HepG2 (cell line): ENCODE measurements at regions not wholly inside any gene's neighbourhood (a gene's known extent, or its start where the extent isn't known, plus 50 kb on each side); places are given as distances from the start of the nearest gene placed in this dataset.

Experiments
- ATAC-seq: fragments of 200-7000 bp; cut with Tn5 transposase; 3 replicates; pipeline ENCODE4 v1.9.1; 2020; ENCODE audit warnings: mild to moderate bottlenecking, moderate library complexity
- BruUV-seq: library from RNA; stranded (reverse); fragments of 400-500 nt; replicated peaks from 2 replicates; lab custom pipeline; 2021; lab: Mats Ljungman, UMichigan
- CTCF ChIA-PET: fragments of 300-600 bp; formaldehyde crosslinking; extraction: SDS; loops from one replicate; lab custom pipeline; 2021; ENCODE audit warnings: low total read pairs, inconsistent platforms, low intra/inter-chr PET ratio; lab: Yijun Ruan, JAX
- POLR2A ChIA-PET: fragments of 350-600 bp; sonication (Branson Sonifier 250); formaldehyde crosslinking; loops from one replicate; lab custom pipeline; 2020; ENCODE audit warnings: antibody characterized with exemption, inconsistent platforms; lab: Yijun Ruan, JAX
- DNase-seq: peaks from one replicate; pipeline ENCODE4 v3.0.0-alpha.2; 2015; ENCODE audit warnings: low spot score
- FAIRE-seq: peaks from 3 replicates; lab custom pipeline; 2011; peaks lifted over from hg19 to GRCh38; lab: Jason Lieb, UNC
- H2AFZ ChIP-seq: one replicate; pipeline ENCODE4 v1.6.1; 2011; ENCODE audit warnings: low read length, inconsistent platforms
- H3K27ac ChIP-seq: fragments of 300-600 bp; 3 replicates; pipeline ENCODE4 v1.8.0; 2011; ENCODE audit warnings: mixed run types, mild to moderate bottlenecking, mixed read lengths, low read length, inconsistent platforms; ENCODE audit not compliant: insufficient read depth; ENCODE audit errors: extremely low read length
- H3K27me3 ChIP-seq, 2 experiments: fragments of 200-600 bp in 1 of 2; 2 replicates in 1 of 2; 3 replicates in 1 of 2; pipeline versions ENCODE4 v1.6.0 to v1.8.0; 2011; ENCODE audit warnings: low read length in 2 of 2, mild to moderate bottlenecking in 2 of 2, moderate library complexity in 2 of 2, inconsistent platforms in 1 of 2; ENCODE audit not compliant: insufficient read depth in 2 of 2, control insufficient read depth in 1 of 2
- H3K36me3 ChIP-seq, 2 experiments: fragments of 200-600 bp in 1 of 2; replicated peaks in 1 of 2; 2 replicates in 1 of 2; 3 replicates in 1 of 2; pipeline versions ENCODE4 v1.5.1 to v1.8.0; 2011; ENCODE audit warnings: low read length in 2 of 2, inconsistent platforms in 1 of 2; ENCODE audit not compliant: insufficient read depth in 2 of 2, control insufficient read depth in 1 of 2
- H3K4me1 ChIP-seq: 2 replicates; pipeline ENCODE4 v1.5.1; 2012; ENCODE audit warnings: low read length, inconsistent platforms; ENCODE audit not compliant: insufficient read depth
- H3K4me2 ChIP-seq: 2 replicates; pipeline ENCODE4 v1.6.0; 2011; ENCODE audit warnings: low read depth, low read length, inconsistent platforms
- H3K4me3 ChIP-seq, 3 experiments: fragments of 200-600 bp in 1 of 3; sonication (generic), shearing (Covaris generic) in 1 of 3; replicated peaks in 1 of 3; 2 replicates each; pipeline ENCODE4 v1.5.1; 2011 to 2016; ENCODE audit warnings: low read length in 3 of 3, inconsistent platforms in 2 of 3, low read depth in 2 of 3, mild to moderate bottlenecking in 2 of 3, control low read depth in 1 of 3, mixed read lengths in 1 of 3; ENCODE audit not compliant: insufficient read depth in 1 of 3
- H3K79me2 ChIP-seq: one replicate; pipeline ENCODE4 v1.6.1; 2011; ENCODE audit warnings: low read length, inconsistent platforms; ENCODE audit not compliant: insufficient read depth
- H3K9ac ChIP-seq: 2 replicates; pipeline ENCODE4 v1.6.0; 2011; ENCODE audit warnings: mild to moderate bottlenecking, low read depth, low read length, inconsistent platforms; ENCODE audit not compliant: insufficient read depth
- H3K9me3 ChIP-seq: 2 replicates; pipeline ENCODE4 v1.5.1; 2012; ENCODE audit warnings: mild to moderate bottlenecking, low read length
- H4K20me1 ChIP-seq: 2 replicates; pipeline ENCODE4 v1.6.0; 2011; ENCODE audit warnings: inconsistent platforms, mild to moderate bottlenecking, low read length, moderate library complexity; ENCODE audit not compliant: insufficient read depth
- CHCHD3 ChIP-seq: sonication (generic); formaldehyde crosslinking; IDR thresholded peaks from 2 replicates; pipeline ENCODE4 v1.8.0; 2022; ENCODE audit warnings: mild to moderate bottlenecking, missing genetic modification reagents, moderate library complexity
- FOSL2 ChIP-seq: sonication (generic); formaldehyde crosslinking; IDR thresholded peaks from 2 replicates; pipeline ENCODE4 v1.4.0; 2020; ENCODE audit warnings: missing genetic modification reagents
- FOXA1 ChIP-seq, 2 experiments: fragments of 450-650 bp in 1 of 2; sonication (generic) in 1 of 2; formaldehyde crosslinking in 1 of 2; IDR thresholded peaks; 2 replicates each; pipeline versions ENCODE4 v1.4.0 to v1.6.1; 2016 to 2020; ENCODE audit warnings: missing genetic modification reagents in 1 of 2
- HCFC1 ChIP-seq: fragments of 150-350 bp; IDR thresholded peaks from 2 replicates; pipeline ENCODE4 v1.6.1; 2014; ENCODE audit warnings: low read depth, low read length
- HHEX ChIP-seq: IDR thresholded peaks from 2 replicates; pipeline ENCODE4 v1.6.1; 2016; ENCODE audit warnings: control low read depth
- ZMYM2 ChIP-seq: sonication (generic); formaldehyde crosslinking; IDR thresholded peaks from 2 replicates; pipeline ENCODE4 v1.8.0; 2022; ENCODE audit warnings: mild to moderate bottlenecking, missing genetic modification reagents
- ZNF17 ChIP-seq: sonication (generic); formaldehyde crosslinking; IDR thresholded peaks from 2 replicates; pipeline ENCODE4 v1.5.0; 2020; ENCODE audit warnings: mild to moderate bottlenecking, missing genetic modification reagents
- ZNF225 ChIP-seq: sonication (generic); formaldehyde crosslinking; IDR thresholded peaks from 2 replicates; pipeline ENCODE4 v1.4.0; 2020; ENCODE audit warnings: mild to moderate bottlenecking, missing genetic modification reagents
- ZNF256 ChIP-seq: sonication (generic); formaldehyde crosslinking; conservative IDR thresholded peaks from 2 replicates; pipeline ENCODE4 v1.4.0; 2020; ENCODE audit warnings: missing genetic modification reagents
- ZNF496 ChIP-seq: sonication (generic); formaldehyde crosslinking; IDR thresholded peaks from 2 replicates; pipeline ENCODE4 v1.8.1; 2023; ENCODE audit warnings: mild to moderate bottlenecking, moderate library complexity, missing genetic modification reagents; ENCODE audit not compliant: insufficient replicate concordance
- ZNF530 ChIP-seq: sonication (generic); formaldehyde crosslinking; IDR thresholded peaks from 2 replicates; pipeline ENCODE4 v1.5.0; 2020; ENCODE audit warnings: low read depth, mild to moderate bottlenecking, missing genetic modification reagents
- ZNF562 ChIP-seq: sonication (generic); formaldehyde crosslinking; IDR thresholded peaks from 2 replicates; pipeline ENCODE4 v1.8.0; 2022; ENCODE audit warnings: missing genetic modification reagents, borderline replicate concordance
- WGBS: methylation state at CpG from one replicate; pipeline ENCODE4 v1.1.6; 2017; ENCODE audit warnings: low lambda C conversion rate; 5-methylcytosine and 5-hydroxymethylcytosine counted together
- in situ Hi-C: cut with HindIII; loops from 2 replicates; pipeline ENCODE4 v1.10.0; 2017; ENCODE audit warnings: low pct_unique_long_range_greater_than_20kb; ENCODE audit not compliant: extremely low pct_ligation_motif_present
- intact Hi-C: fragments of 100-400 bp; cut with micrococcal nuclease; formaldehyde crosslinking; loops from one replicate; pipeline ENCODE4 v1.10.0; 2022; ENCODE audit not compliant: unreplicated experiment
- TF ChIP-seq, protein P1 (sequence below): sonication (generic); formaldehyde crosslinking; IDR thresholded peaks from 2 replicates; pipeline ENCODE4 v1.4.0; 2020; ENCODE audit warnings: missing genetic modification reagents, borderline replicate concordance
- TF ChIP-seq, protein P2 (sequence below): sonication (generic); formaldehyde crosslinking; IDR thresholded peaks from 2 replicates; pipeline ENCODE4 v1.5.0; 2020; ENCODE audit warnings: mild to moderate bottlenecking, missing genetic modification reagents
- TF ChIP-seq, protein P3 (sequence below): sonication (generic); formaldehyde crosslinking; IDR thresholded peaks from 2 replicates; pipeline ENCODE4 v1.8.1; 2023; ENCODE audit warnings: missing genetic modification reagents, mild to moderate bottlenecking, borderline replicate concordance
- TF ChIP-seq, protein P4 (sequence below): sonication (generic); formaldehyde crosslinking; IDR thresholded peaks from 2 replicates; pipeline ENCODE4 v1.8.1; 2022; ENCODE audit warnings: low read depth, mild to moderate bottlenecking, missing genetic modification reagents

DNA sequence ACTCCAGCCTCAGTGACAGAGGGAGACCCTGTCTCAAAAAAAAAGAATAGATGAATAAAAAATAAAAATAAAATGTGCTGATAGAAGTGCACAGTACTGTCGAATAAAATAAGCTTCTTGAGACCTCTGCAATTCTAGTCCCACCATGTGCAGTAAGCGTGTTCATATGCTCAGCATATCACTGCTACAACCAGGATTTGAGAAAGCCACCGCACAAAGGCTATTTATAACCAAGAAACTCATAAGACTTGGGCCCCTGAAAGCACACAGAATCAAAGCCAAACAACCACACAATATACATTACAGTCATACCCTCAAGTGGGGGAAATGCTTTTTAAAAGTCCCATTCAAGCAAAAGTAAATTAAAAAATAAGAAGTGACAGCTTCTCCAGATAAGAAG lies 56.5 kb upstream of the FXR1 start:
- CTCF ChIA-PET, result no interaction called here
- H3K9ac ChIP-seq, result no peak overlapping the region
- H4K20me1 ChIP-seq, result no peaks in the 10 kb centered on the region
- FAIRE-seq (no peak), ATAC-seq (no peak), DNase-seq (no peak)
- no peaks in the 10 kb centered on the region for H3K9me3 ChIP-seq
- intact Hi-C loops, result no loop called here
- no peak overlapping the region for H3K27ac ChIP-seq
- no peaks in the 10 kb centered on the region for H3K27me3 ChIP-seq
- no peak overlapping the region for H3K4me2 ChIP-seq
- no peaks in the 10 kb centered on the region for H3K79me2 ChIP-seq
- no peak overlapping the region for H2AFZ ChIP-seq
- WGBS, result 20% methylated on average over 3 of the region's 3 CpGs
- H3K36me3 ChIP-seq, result no peaks in the 10 kb centered on the region
- BruUV-seq, result no TSS peak
- TF ChIP-seq ZNF530 (CRISPR knock-in tag), result no peak
- TF ChIP-seq ZMYM2 (CRISPR knock-in tag), result no peak
- no peak for TF ChIP-seq ZNF256
- TF ChIP-seq HCFC1, result no peak
- no peak for TF ChIP-seq HHEX
- TF ChIP-seq, protein P1, sequence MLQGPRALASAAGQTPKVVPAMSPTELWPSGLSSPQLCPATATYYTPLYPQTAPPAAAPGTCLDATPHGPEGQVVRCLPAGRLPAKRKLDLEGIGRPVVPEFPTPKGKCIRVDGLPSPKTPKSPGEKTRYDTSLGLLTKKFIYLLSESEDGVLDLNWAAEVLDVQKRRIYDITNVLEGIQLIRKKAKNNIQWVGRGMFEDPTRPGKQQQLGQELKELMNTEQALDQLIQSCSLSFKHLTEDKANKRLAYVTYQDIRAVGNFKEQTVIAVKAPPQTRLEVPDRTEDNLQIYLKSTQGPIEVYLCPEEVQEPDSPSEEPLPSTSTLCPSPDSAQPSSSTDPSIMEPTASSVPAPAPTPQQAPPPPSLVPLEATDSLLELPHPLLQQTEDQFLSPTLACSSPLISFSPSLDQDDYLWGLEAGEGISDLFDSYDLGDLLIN (CRISPR knock-in tag), result no peak
- TF ChIP-seq FOSL2 (CRISPR knock-in tag), result no peak
- TF ChIP-seq, protein P2, sequence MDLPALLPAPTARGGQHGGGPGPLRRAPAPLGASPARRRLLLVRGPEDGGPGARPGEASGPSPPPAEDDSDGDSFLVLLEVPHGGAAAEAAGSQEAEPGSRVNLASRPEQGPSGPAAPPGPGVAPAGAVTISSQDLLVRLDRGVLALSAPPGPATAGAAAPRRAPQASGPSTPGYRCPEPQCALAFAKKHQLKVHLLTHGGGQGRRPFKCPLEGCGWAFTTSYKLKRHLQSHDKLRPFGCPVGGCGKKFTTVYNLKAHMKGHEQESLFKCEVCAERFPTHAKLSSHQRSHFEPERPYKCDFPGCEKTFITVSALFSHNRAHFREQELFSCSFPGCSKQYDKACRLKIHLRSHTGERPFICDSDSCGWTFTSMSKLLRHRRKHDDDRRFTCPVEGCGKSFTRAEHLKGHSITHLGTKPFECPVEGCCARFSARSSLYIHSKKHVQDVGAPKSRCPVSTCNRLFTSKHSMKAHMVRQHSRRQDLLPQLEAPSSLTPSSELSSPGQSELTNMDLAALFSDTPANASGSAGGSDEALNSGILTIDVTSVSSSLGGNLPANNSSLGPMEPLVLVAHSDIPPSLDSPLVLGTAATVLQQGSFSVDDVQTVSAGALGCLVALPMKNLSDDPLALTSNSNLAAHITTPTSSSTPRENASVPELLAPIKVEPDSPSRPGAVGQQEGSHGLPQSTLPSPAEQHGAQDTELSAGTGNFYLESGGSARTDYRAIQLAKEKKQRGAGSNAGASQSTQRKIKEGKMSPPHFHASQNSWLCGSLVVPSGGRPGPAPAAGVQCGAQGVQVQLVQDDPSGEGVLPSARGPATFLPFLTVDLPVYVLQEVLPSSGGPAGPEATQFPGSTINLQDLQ, result no peak
- TF ChIP-seq FOXA1 (IDR thresholded peaks at IDR 0.05), result no peak
- no peak for TF ChIP-seq FOXA1 (CRISPR knock-in tag; IDR thresholded peaks at IDR 0.05)
- no peak for TF ChIP-seq CHCHD3
- TF ChIP-seq ZNF496 (CRISPR knock-in tag), result no peak
- no peak for TF ChIP-seq ZNF225 (CRISPR knock-in tag)
- TF ChIP-seq, protein P3, sequence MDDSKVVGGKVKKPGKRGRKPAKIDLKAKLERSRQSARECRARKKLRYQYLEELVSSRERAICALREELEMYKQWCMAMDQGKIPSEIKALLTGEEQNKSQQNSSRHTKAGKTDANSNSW (CRISPR knock-in tag), result no peak
- TF ChIP-seq, protein P4, sequence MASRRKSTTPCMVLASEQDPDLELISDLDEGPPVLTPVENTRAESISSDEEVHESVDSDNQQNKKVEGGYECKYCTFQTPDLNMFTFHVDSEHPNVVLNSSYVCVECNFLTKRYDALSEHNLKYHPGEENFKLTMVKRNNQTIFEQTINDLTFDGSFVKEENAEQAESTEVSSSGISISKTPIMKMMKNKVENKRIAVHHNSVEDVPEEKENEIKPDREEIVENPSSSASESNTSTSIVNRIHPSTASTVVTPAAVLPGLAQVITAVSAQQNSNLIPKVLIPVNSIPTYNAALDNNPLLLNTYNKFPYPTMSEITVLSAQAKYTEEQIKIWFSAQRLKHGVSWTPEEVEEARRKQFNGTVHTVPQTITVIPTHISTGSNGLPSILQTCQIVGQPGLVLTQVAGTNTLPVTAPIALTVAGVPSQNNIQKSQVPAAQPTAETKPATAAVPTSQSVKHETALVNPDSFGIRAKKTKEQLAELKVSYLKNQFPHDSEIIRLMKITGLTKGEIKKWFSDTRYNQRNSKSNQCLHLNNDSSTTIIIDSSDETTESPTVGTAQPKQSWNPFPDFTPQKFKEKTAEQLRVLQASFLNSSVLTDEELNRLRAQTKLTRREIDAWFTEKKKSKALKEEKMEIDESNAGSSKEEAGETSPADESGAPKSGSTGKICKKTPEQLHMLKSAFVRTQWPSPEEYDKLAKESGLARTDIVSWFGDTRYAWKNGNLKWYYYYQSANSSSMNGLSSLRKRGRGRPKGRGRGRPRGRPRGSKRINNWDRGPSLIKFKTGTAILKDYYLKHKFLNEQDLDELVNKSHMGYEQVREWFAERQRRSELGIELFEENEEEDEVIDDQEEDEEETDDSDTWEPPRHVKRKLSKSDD (CRISPR knock-in tag), result no peak
- no peak for TF ChIP-seq ZNF562 (CRISPR knock-in tag)
- TF ChIP-seq ZNF17 (CRISPR knock-in tag), result no peak
- no peaks in the 10 kb centered on the region for H3K4me1 ChIP-seq
- POLR2A ChIA-PET, result no interaction called here
- no peak overlapping the region for H3K4me3 ChIP-seq
- in situ Hi-C loops, result no loop called here
